Adrenal gland (tissue), 9 donors: ENCODE measurements at regions not wholly inside any gene's neighbourhood (a gene's known extent, or its start where the extent isn't known, plus 50 kb on each side); places are given as distances from the start of the nearest gene placed in this dataset.
"Not testable (repeated sequence)": the region's sequence is repeated elsewhere in the genome, so short reads cannot be mapped to it uniquely, and the experiment has no call there.

Experiments used
- DNase-seq, 7 donors: peaks; one replicate each; pipeline ENCODE4 v3.0.0-alpha.2; 2019 to 2020
- H3K27ac ChIP-seq, 5 donors: fragments of 200-600 bp; sonication (generic) in 4 of 5; 1 replicate in 3 of 5; 2 replicates in 2 of 5; pipeline versions ENCODE4 v1.5.1 to v1.8.0; 2016 to 2020; ENCODE audit warnings: mild to moderate bottlenecking in 1 of 5
- H3K27me3 ChIP-seq: fragments of 200-600 bp; 2 replicates; pipeline ENCODE4 v1.8.0; 2021
- H3K36me3 ChIP-seq, 2 donors: fragments of 200-600 bp; replicated peaks in 1 of 2; 1 replicate in 1 of 2; 2 replicates in 1 of 2; pipeline versions ENCODE4 v1.5.1 to v1.8.0; 2018 to 2022
- H3K4me1 ChIP-seq, 2 donors: fragments of 200-600 bp; replicated peaks in 1 of 2; 1 replicate in 1 of 2; 2 replicates in 1 of 2; pipeline versions ENCODE4 v1.5.1 to v1.8.0; 2018 to 2021
- H3K4me3 ChIP-seq, 4 donors: fragments of 200-600 bp; sonication (generic) in 3 of 4; one replicate each; pipeline ENCODE4 v1.5.1; 2016 to 2018
- H3K9me3 ChIP-seq, 3 donors: fragments of 200-600 bp; sonication (generic) in 1 of 3; replicated peaks in 1 of 3; 1 replicate in 2 of 3; 2 replicates in 1 of 3; pipeline versions ENCODE4 v1.5.1 to v1.8.0; 2016 to 2021
- POLR2A ChIP-seq, 2 donors: fragments of 450-650 bp; IDR thresholded peaks; one replicate each; pipeline ENCODE4 v1.6.1; 2017; ENCODE audit warnings: antibody characterized with exemption in 2 of 2, mild to moderate bottlenecking in 2 of 2, moderate library complexity in 1 of 2
- WGBS, 4 donors: extraction: QIAGEN DNeasy Blood & Tissue Kit in 2 of 4; methylation state at CpG; one replicate each; pipeline versions ENCODE4 v1.1.5 to v1.1.7; 2013 to 2017; 5-methylcytosine and 5-hydroxymethylcytosine counted together
- intact Hi-C, 2 donors: fragments of 100-400 bp; cut with DNase I; formaldehyde crosslinking; loops; one replicate each; pipeline versions ENCODE4 v1.14.1 to v1.15.0; 2022 to 2023
- TF ChIP-seq, protein P1 (sequence below), 6 experiments: fragments of 450-650 bp in 4 of 6; fragments of 200-600 bp in 2 of 6; sonication (generic) in 1 of 6; IDR thresholded peaks; 1 replicate in 5 of 6; 2 replicates in 1 of 6; pipeline versions ENCODE4 v1.5.1 to v1.8.0; 2016 to 2021; ENCODE audit warnings: antibody characterized with exemption in 6 of 6, mild to moderate bottlenecking in 2 of 6, moderate library complexity in 1 of 6
- donor health status: healthy with polysubstance abuse.
- donor health status: Bipolar disorder and iron deficiency.
- donor health status: DM: yes; HTN: yes; CAD: no.
- donor health status: DM: no; HTN: no; CAD: no.
- donor health status: DM: no; HTN: no; CAD: no.

DNA sequence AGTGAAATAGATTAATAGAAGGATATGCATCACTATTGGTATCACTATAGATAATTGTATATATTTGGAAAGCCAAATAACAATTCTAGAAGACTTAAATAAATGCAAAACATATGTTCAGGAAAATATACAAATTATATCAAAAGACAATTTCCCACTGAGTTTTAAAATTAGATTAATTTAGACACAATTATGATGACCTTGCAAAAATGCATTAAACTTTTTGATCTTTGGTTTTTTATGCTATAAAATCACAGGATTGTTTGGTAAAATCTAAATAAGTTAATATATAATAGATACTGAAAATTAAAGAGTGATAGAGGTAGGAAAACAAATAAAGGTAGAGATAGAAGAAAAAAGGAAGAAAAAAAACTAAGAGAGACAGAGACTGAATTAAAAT, 2027.7 kb downstream of the MRPL39 start:
- H3K9me3 ChIP-seq, result no peaks in the 10 kb centered on the region
- no peaks in the 10 kb centered on the region for H3K36me3 ChIP-seq
- no peaks in the 10 kb centered on the region for H3K27me3 ChIP-seq
- H3K27ac ChIP-seq, result no peak overlapping the region
- DNase-seq, result no peak
- intact Hi-C loops, result no loop called here
- TF ChIP-seq, protein P1, sequence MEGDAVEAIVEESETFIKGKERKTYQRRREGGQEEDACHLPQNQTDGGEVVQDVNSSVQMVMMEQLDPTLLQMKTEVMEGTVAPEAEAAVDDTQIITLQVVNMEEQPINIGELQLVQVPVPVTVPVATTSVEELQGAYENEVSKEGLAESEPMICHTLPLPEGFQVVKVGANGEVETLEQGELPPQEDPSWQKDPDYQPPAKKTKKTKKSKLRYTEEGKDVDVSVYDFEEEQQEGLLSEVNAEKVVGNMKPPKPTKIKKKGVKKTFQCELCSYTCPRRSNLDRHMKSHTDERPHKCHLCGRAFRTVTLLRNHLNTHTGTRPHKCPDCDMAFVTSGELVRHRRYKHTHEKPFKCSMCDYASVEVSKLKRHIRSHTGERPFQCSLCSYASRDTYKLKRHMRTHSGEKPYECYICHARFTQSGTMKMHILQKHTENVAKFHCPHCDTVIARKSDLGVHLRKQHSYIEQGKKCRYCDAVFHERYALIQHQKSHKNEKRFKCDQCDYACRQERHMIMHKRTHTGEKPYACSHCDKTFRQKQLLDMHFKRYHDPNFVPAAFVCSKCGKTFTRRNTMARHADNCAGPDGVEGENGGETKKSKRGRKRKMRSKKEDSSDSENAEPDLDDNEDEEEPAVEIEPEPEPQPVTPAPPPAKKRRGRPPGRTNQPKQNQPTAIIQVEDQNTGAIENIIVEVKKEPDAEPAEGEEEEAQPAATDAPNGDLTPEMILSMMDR (IDR thresholded peaks at IDR 0.05), result no peak
- TF ChIP-seq POLR2A (IDR thresholded peaks at IDR 0.05), result no peak
- no peak overlapping the region for H3K4me3 ChIP-seq
- H3K4me1 ChIP-seq, result no peaks in the 10 kb centered on the region

DNA sequence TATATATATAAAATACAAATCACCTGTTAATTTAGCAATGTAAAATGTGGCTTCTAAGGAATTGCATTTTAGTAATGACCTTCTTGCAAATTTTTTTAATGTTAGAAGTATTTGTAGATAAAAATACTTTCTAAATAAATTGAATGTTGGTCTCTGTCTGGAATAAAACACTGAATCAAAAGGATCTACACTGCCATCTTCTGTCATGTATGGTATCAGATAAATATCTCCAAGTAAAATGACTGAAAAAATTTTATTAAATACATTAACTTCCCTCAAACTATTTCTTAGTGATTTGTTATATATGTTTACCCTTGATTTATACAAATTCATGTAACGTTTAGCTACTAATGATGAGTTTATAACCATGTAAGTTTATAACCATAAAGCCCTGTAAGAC, 2029.3 kb downstream of the MRPL39 start:
- Histone ChIP-seq H3K27ac (no peak overlapping the region), H3K9me3 (no peaks in the 10 kb centered on the region), H3K36me3 (no peaks in the 10 kb centered on the region), H3K4me1 (no peaks in the 10 kb centered on the region), H3K27me3 (no peaks in the 10 kb centered on the region), H3K4me3 (no peak overlapping the region)
- TF ChIP-seq POLR2A (IDR thresholded peaks at IDR 0.05), result no peak
- TF ChIP-seq, protein P1 (IDR thresholded peaks at IDR 0.05), result peak in 2 of 6 experiments; percentile 11 to 16
- 36 to 50% (median 45%) methylated on average over 1 of the region's 1 CpG for WGBS, 4 donors
- intact Hi-C loops, result no loop called here
- no peak for DNase-seq

DNA sequence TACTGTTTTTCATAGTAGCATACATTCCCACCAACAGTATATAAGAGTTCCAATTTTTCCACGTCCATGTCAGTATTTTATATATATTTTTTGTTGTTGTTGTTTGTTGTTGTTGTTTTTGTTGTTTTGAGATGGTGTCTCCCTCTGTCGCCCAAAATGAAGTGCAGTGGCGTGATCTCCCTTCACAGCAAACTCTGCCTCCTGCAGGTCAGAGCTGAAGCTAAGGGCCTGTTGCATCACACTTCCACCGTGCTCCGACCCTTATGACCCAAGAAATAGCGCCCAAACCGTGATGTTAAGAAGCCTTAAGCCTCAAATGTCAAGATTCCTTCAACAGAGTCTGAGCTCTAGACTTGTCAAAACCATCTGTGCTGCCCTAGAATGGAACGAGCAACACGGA, 2032.3 kb downstream of the MRPL39 start:
- WGBS, 4 donors, result 69 to 73% (median 71%) methylated on average over 9 of the region's 9 CpGs
- Histone ChIP-seq H3K4me3 (no peak overlapping the region), H3K4me1 (no peaks in the 10 kb centered on the region), H3K9me3 (no peaks in the 10 kb centered on the region), H3K27me3 (peaks cover 3% of the 10 kb centered on the region), H3K27ac (no peak overlapping the region), H3K36me3 (no peaks in the 10 kb centered on the region)
- intact Hi-C loops, result no loop called here
- TF ChIP-seq, protein P1 (IDR thresholded peaks at IDR 0.05), result no peak
- TF ChIP-seq POLR2A (IDR thresholded peaks at IDR 0.05), result no peak
- DNase-seq, result no peak

DNA sequence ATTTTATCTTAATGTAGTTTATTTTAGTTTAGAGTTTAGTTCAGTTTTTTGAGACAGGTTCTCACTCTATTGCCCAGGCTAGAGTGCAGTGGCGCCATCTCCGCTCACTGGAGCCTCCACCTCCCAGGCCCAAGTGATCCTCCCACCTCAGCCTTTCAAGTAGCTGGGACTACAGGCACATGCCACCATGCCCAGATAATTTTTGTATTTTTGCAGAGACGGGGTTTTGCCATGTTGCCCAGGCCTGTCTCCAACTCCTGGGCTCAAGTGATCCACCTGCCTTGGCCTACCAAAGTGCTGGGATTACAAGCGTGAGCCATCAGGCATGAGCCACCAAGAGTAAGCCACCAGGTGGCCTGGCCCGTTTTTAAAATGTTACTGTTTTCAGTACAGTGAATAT, 2058.4 kb downstream of the MRPL39 start:
- H3K27me3 ChIP-seq, DNase-seq, H3K36me3 ChIP-seq, H3K4me3 ChIP-seq, intact Hi-C loops, H3K4me1 ChIP-seq, H3K9me3 ChIP-seq, H3K27ac ChIP-seq: not testable (repeated sequence)
- 88 to 95% (median 94%) methylated on average over 5 of the region's 5 CpGs for WGBS, 4 donors

DNA sequence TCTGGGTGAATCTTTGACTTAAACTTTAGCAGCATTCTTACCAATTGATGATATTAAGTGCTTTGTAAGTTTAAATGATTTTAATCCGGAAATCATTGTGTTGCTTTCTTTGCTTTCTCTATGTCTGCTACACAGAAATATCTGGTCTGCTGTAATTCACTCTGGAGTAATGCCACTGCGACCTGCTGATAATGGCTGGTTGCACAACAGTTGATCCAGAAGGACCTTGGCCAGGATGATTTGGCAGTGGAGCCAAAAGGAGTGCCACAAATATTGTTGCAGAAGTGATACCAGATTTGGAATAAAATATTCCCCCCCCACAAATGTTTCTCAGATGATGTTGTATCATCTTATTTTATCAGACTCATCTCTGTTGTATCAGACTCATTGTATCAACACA, 2063.9 kb downstream of the MRPL39 start:
- Histone ChIP-seq H3K9me3 (no peaks in the 10 kb centered on the region), H3K36me3 (no peaks in the 10 kb centered on the region), H3K27me3 (no peaks in the 10 kb centered on the region), H3K27ac (no peak overlapping the region), H3K4me3 (no peak overlapping the region), H3K4me1 (peaks cover 0 to 4% of the 10 kb centered on the region in 2 donors)
- TF ChIP-seq, protein P1 (IDR thresholded peaks at IDR 0.05), result no peak
- TF ChIP-seq POLR2A (IDR thresholded peaks at IDR 0.05), result peak in 1 of 2 donors; percentile 11
- WGBS, 4 donors, result 23 to 43% (median 34%) methylated on average over 2 of the region's 2 CpGs
- intact Hi-C loops, result no loop called here
- DNase-seq, result peak; percentile 72 to 91 (median 85)
